ENCODE measurements at regions not wholly inside any gene's neighbourhood (a gene's known extent, or its start where the extent isn't known, plus 50 kb on each side); places are given as distances from the start of the nearest gene placed in this dataset.

- no peaks in the 10 kb centered on the region for H3K79me2 ChIP-seq
- no peaks in the 10 kb centered on the region for H3K27me3 ChIP-seq
- H4K20me1 ChIP-seq (ENCODE audit: insufficient read depth, poor library complexity, severe bottlenecking), result no peaks in the 10 kb centered on the region
- no peak for DNase-seq (ENCODE audit: low spot score)
- H3K27ac ChIP-seq, result no peak overlapping the region
- H3K4me2 ChIP-seq, result no peak overlapping the region
- no peak overlapping the region for H2AFZ ChIP-seq
- no peaks in the 10 kb centered on the region for H3K36me3 ChIP-seq (replicated peaks; ENCODE audit: insufficient read depth, low read depth)
- H3K4me3 ChIP-seq, result no peak overlapping the region
- WGBS (ENCODE audit: low lambda C conversion rate, missing lambda C conversion rate), result 85% methylated on average over 1 of the region's 1 CpG
- H3K9me2 ChIP-seq (replicated peaks; ENCODE audit: insufficient read depth), result no peaks in the 10 kb centered on the region
- H3K9me3 ChIP-seq (ENCODE audit: low read depth), result no peaks in the 10 kb centered on the region
- TF ChIP-seq EZH2 (IDR thresholded peaks at IDR 0.05; ENCODE audit: borderline replicate concordance), result no peak
- H3K4me1 ChIP-seq (ENCODE audit: insufficient read depth), result no peaks in the 10 kb centered on the region
Measured at GRCh38 chr11:27599217-27599616, 92.6 kb upstream of the LIN7C start.

DNA sequence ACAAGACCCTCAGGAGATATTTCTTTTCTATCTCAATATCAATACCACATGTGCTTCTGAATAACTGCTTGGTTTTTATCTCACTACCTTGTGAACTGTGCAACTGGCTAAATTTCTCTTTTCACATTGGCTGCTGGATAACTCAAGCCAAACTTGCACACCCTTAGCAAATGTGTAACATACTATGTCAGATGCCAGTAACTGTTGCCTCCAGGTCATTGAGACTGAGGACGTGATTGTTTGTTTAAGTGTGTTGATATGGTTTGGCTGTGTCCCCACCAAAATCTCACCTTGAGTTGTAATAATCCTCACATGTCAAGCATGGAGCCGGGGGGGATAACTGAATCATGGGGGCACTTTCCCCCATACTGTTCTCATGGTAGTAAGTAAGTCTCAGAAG lies 90.2 kb upstream of the LIN7C start:
- Histone ChIP-seq H3K4me2 (no peak overlapping the region), H3K27ac (no peak overlapping the region), H3K36me3 (replicated peaks; ENCODE audit: insufficient read depth, low read depth) (no peaks in the 10 kb centered on the region), H3K4me3 (no peak overlapping the region), H4K20me1 (ENCODE audit: insufficient read depth, poor library complexity, severe bottlenecking) (no peaks in the 10 kb centered on the region), H3K4me1 (ENCODE audit: insufficient read depth) (no peaks in the 10 kb centered on the region), H2AFZ (no peak overlapping the region), H3K27me3 (no peaks in the 10 kb centered on the region), H3K79me2 (no peaks in the 10 kb centered on the region), H3K9me2 (replicated peaks; ENCODE audit: insufficient read depth) (no peaks in the 10 kb centered on the region), H3K9me3 (ENCODE audit: low read depth) (no peaks in the 10 kb centered on the region)
- no peak for DNase-seq (ENCODE audit: low spot score)
- 75% methylated on average over 2 of the region's 2 CpGs for WGBS (ENCODE audit: low lambda C conversion rate, missing lambda C conversion rate)
- TF ChIP-seq EZH2 (IDR thresholded peaks at IDR 0.05; ENCODE audit: borderline replicate concordance), result no peak
- no peak for TF ChIP-seq EZH2phosphoT487 (IDR thresholded peaks at IDR 0.05; ENCODE audit: low read depth, severe bottlenecking, unreplicated experiment)
- TF ChIP-seq, protein P1, sequence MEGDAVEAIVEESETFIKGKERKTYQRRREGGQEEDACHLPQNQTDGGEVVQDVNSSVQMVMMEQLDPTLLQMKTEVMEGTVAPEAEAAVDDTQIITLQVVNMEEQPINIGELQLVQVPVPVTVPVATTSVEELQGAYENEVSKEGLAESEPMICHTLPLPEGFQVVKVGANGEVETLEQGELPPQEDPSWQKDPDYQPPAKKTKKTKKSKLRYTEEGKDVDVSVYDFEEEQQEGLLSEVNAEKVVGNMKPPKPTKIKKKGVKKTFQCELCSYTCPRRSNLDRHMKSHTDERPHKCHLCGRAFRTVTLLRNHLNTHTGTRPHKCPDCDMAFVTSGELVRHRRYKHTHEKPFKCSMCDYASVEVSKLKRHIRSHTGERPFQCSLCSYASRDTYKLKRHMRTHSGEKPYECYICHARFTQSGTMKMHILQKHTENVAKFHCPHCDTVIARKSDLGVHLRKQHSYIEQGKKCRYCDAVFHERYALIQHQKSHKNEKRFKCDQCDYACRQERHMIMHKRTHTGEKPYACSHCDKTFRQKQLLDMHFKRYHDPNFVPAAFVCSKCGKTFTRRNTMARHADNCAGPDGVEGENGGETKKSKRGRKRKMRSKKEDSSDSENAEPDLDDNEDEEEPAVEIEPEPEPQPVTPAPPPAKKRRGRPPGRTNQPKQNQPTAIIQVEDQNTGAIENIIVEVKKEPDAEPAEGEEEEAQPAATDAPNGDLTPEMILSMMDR (IDR thresholded peaks at IDR 0.05; ENCODE audit: poor library complexity), result no peak

- TF ChIP-seq EZH2phosphoT487 (IDR thresholded peaks at IDR 0.05; ENCODE audit: low read depth, severe bottlenecking, unreplicated experiment) (no peak), EZH2 (IDR thresholded peaks at IDR 0.05; ENCODE audit: borderline replicate concordance) (no peak)
- TF ChIP-seq, protein P1 (IDR thresholded peaks at IDR 0.05; ENCODE audit: poor library complexity), result no peak
- 63% methylated on average over 4 of the region's 4 CpGs for WGBS (ENCODE audit: low lambda C conversion rate, missing lambda C conversion rate)
- no peak for DNase-seq (ENCODE audit: low spot score)
Measured at GRCh38 chr11:27596388-27596787, 89.8 kb upstream of the LIN7C start.

GRCh38 chr11:27592098-27592780 lies 85.7 kb upstream of the LIN7C start:
- H3K9me3 ChIP-seq (ENCODE audit: low read depth), result no peaks in the 10 kb centered on the region
- H3K79me2 ChIP-seq, result no peaks in the 10 kb centered on the region
- no peaks in the 10 kb centered on the region for H3K36me3 ChIP-seq (replicated peaks; ENCODE audit: insufficient read depth, low read depth)
- no peaks in the 10 kb centered on the region for H4K20me1 ChIP-seq (ENCODE audit: insufficient read depth, poor library complexity, severe bottlenecking)
- H3K9me2 ChIP-seq (replicated peaks; ENCODE audit: insufficient read depth), result no peaks in the 10 kb centered on the region
- TF ChIP-seq EZH2phosphoT487 (IDR thresholded peaks at IDR 0.05; ENCODE audit: low read depth, severe bottlenecking, unreplicated experiment) (no peak), EZH2 (IDR thresholded peaks at IDR 0.05; ENCODE audit: borderline replicate concordance) (no peak)
- TF ChIP-seq, protein P1 (IDR thresholded peaks at IDR 0.05; ENCODE audit: poor library complexity), result no peak
- no peak overlapping the region for H3K4me2 ChIP-seq
- H3K27ac ChIP-seq, result no peak overlapping the region
- H2AFZ ChIP-seq, result no peak overlapping the region
- no peaks in the 10 kb centered on the region for H3K27me3 ChIP-seq
- H3K4me1 ChIP-seq (ENCODE audit: insufficient read depth), result no peaks in the 10 kb centered on the region
- no peak for DNase-seq (ENCODE audit: low spot score)
- no peak overlapping the region for H3K4me3 ChIP-seq

More at GRCh38 chr11:27596388-27596787, 89.8 kb upstream of the LIN7C start:
- Histone ChIP-seq H3K4me3 (no peak overlapping the region), H3K9me2 (replicated peaks; ENCODE audit: insufficient read depth) (no peaks in the 10 kb centered on the region), H3K36me3 (replicated peaks; ENCODE audit: insufficient read depth, low read depth) (no peaks in the 10 kb centered on the region), H3K4me2 (no peak overlapping the region), H3K79me2 (no peaks in the 10 kb centered on the region), H3K27ac (no peak overlapping the region), H3K9me3 (ENCODE audit: low read depth) (no peaks in the 10 kb centered on the region), H4K20me1 (ENCODE audit: insufficient read depth, poor library complexity, severe bottlenecking) (no peaks in the 10 kb centered on the region), H3K4me1 (ENCODE audit: insufficient read depth) (no peaks in the 10 kb centered on the region), H3K27me3 (no peaks in the 10 kb centered on the region), H2AFZ (no peak overlapping the region)
